Esophagus muscularis mucosa (tissue), 4 donors: ENCODE measurements at regions not wholly inside any gene's neighbourhood (a gene's known extent, or its start where the extent isn't known, plus 50 kb on each side); places are given as distances from the start of the nearest gene placed in this dataset.

Experiments
- DNase-seq: peaks from one replicate; pipeline ENCODE4 v3.0.0-alpha.2; 2017; ENCODE audit errors: extremely low spot score
- H3K27ac ChIP-seq, 4 donors: fragments of 200-600 bp; sonication (generic); replicated peaks in 1 of 4; 1 replicate in 3 of 4; 2 replicates in 1 of 4; pipeline ENCODE4 v1.5.1; 2016 to 2019; ENCODE audit warnings: mild to moderate bottlenecking in 1 of 4
- H3K27me3 ChIP-seq, 4 donors: fragments of 200-600 bp; sonication (generic); one replicate each; pipeline versions ENCODE4 v1.5.1 to v1.6.0; 2016 to 2019
- H3K36me3 ChIP-seq, 4 donors: fragments of 200-600 bp; sonication (generic); one replicate each; pipeline ENCODE4 v1.5.1; 2016 to 2019
- H3K4me1 ChIP-seq, 4 donors: fragments of 200-600 bp; sonication (generic); one replicate each; pipeline ENCODE4 v1.5.1; 2016 to 2019
- H3K4me3 ChIP-seq, 4 donors: fragments of 200-600 bp; sonication (generic); 1 replicate in 2 of 4; 2 replicates in 2 of 4; pipeline ENCODE4 v1.5.1; 2016 to 2019; ENCODE audit warnings: mild to moderate bottlenecking in 4 of 4, moderate library complexity in 1 of 4
- H3K9me3 ChIP-seq, 4 donors: fragments of 200-600 bp; sonication (generic); 1 replicate in 3 of 4; 2 replicates in 1 of 4; pipeline ENCODE4 v1.5.1; 2016 to 2019
- EP300 ChIP-seq: sonication (generic); formaldehyde crosslinking; IDR thresholded peaks from one replicate; pipeline ENCODE4 v1.6.1; 2017; ENCODE audit warnings: antibody characterized with exemption
- POLR2A ChIP-seq: fragments of 450-650 bp; IDR thresholded peaks from one replicate; pipeline ENCODE4 v1.6.1; 2017; ENCODE audit warnings: antibody characterized with exemption, moderate library complexity, mild to moderate bottlenecking, low read depth
- POLR2AphosphoS5 ChIP-seq, 2 donors: sonication (generic); formaldehyde crosslinking; IDR thresholded peaks; one replicate each; pipeline ENCODE4 v1.6.1; 2017; ENCODE audit warnings: antibody characterized with exemption in 2 of 2
- WGBS: methylation state at CpG from one replicate; pipeline ENCODE4 v1.1.5; 2018; 5-methylcytosine and 5-hydroxymethylcytosine counted together
- intact Hi-C: fragments of 100-400 bp; cut with DNase I; formaldehyde crosslinking; loops from one replicate; pipeline ENCODE4 v1.15.1; 2023
- TF ChIP-seq, protein P1 (sequence below), 3 experiments: fragments of 200-600 bp in 2 of 3; fragments of 450-650 bp in 1 of 3; sonication (generic) in 2 of 3; IDR thresholded peaks; one replicate each; pipeline ENCODE4 v1.5.1; 2017 to 2019; ENCODE audit warnings: antibody characterized with exemption in 3 of 3, mild to moderate bottlenecking in 2 of 3, moderate library complexity in 1 of 3

DNA sequence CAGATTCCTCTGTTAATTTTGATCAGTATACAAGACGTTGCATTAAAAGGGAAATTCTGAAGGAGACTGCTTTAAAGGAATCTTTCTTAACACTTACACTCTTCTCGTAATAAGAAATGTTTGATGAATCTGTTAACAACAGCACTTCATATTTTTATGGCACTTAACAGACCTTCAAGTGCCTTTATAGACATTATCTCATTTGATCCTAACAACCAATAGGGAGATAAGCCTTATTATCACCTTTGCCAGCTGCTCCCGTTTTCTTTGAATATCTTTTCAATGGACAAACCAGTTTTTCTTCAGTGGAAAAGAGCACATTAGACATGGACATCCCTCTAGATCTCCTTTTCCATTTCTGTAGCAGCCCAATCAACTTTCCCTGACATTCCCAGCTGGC, 653.0 kb upstream of the FAM98A start:
- Histone ChIP-seq H3K36me3 (no peaks in the 10 kb centered on the region), H3K27ac (no peak overlapping the region), H3K9me3 (no peaks in the 10 kb centered on the region), H3K4me1 (no peaks in the 10 kb centered on the region), H3K27me3 (no peaks in the 10 kb centered on the region), H3K4me3 (no peak overlapping the region)
- no peak for DNase-seq
- no peak for TF ChIP-seq POLR2A
- TF ChIP-seq POLR2AphosphoS5 (IDR thresholded peaks at IDR 0.05) = no peak
- TF ChIP-seq EP300 = no peak
- TF ChIP-seq, protein P1, sequence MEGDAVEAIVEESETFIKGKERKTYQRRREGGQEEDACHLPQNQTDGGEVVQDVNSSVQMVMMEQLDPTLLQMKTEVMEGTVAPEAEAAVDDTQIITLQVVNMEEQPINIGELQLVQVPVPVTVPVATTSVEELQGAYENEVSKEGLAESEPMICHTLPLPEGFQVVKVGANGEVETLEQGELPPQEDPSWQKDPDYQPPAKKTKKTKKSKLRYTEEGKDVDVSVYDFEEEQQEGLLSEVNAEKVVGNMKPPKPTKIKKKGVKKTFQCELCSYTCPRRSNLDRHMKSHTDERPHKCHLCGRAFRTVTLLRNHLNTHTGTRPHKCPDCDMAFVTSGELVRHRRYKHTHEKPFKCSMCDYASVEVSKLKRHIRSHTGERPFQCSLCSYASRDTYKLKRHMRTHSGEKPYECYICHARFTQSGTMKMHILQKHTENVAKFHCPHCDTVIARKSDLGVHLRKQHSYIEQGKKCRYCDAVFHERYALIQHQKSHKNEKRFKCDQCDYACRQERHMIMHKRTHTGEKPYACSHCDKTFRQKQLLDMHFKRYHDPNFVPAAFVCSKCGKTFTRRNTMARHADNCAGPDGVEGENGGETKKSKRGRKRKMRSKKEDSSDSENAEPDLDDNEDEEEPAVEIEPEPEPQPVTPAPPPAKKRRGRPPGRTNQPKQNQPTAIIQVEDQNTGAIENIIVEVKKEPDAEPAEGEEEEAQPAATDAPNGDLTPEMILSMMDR (IDR thresholded peaks at IDR 0.05) = no peak
- WGBS = 47% methylated on average over 3 of the region's 3 CpGs
- intact Hi-C loops = no loop called here

DNA sequence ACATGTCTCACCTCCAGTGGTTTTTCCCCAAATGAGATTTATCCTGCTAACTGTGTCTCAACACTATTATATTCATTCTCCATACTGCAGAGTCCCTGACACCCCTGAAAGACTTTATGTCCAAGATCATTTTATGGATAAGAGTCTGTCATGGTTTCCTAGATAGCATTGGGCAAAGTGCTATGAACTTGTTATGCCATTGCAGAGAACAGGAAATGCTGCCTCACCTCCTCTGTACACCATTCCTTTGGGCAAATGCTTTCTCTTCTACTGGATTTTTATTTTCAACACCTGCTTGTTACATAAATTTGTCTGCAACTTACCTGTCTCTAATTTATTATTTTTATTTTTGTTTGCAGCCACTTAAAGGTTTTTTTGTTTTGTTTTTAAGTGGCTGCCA, 652.5 kb upstream of the FAM98A start:
- Histone ChIP-seq H3K36me3 (no peaks in the 10 kb centered on the region), H3K4me1 (no peaks in the 10 kb centered on the region), H3K27ac (no peak overlapping the region), H3K4me3 (no peak overlapping the region), H3K27me3 (no peaks in the 10 kb centered on the region), H3K9me3 (no peaks in the 10 kb centered on the region)
- DNase-seq = no peak
- no peak for TF ChIP-seq POLR2A
- TF ChIP-seq, protein P1 (IDR thresholded peaks at IDR 0.05) = no peak
- no peak for TF ChIP-seq POLR2AphosphoS5 (IDR thresholded peaks at IDR 0.05)
- no peak for TF ChIP-seq EP300
- intact Hi-C loops = no loop called here

DNA sequence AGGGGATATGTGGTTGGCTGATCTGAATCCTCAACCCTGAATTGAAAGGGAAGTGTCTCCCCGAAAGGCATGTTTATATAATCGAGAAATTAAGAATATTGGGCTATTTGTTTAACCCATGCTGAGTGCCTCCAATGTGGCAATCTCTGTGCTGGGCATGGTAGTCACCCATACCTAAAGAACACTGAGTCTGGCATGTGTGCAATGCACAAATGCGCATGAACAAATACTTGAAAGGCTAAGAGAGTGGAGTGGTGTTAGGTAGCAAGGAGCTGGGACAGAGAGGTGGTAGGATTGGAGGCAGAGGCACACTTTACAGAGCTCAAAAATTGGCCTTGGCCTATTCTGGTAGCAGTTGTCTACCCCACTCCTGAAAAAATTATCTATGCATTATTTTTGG, 645.1 kb upstream of the FAM98A start:
- H3K27ac ChIP-seq = no peak overlapping the region
- 91% methylated on average over 3 of the region's 3 CpGs for WGBS
- H3K4me3 ChIP-seq = no peak overlapping the region
- H3K27me3 ChIP-seq = no peaks in the 10 kb centered on the region
- no peak for DNase-seq
- intact Hi-C loops = no loop called here
- peaks cover 0 to 8% (median 0%) of the 10 kb centered on the region in 4 donors for H3K4me1 ChIP-seq
- no peaks in the 10 kb centered on the region for H3K9me3 ChIP-seq
- H3K36me3 ChIP-seq = no peaks in the 10 kb centered on the region
- TF ChIP-seq POLR2A = no peak

DNA sequence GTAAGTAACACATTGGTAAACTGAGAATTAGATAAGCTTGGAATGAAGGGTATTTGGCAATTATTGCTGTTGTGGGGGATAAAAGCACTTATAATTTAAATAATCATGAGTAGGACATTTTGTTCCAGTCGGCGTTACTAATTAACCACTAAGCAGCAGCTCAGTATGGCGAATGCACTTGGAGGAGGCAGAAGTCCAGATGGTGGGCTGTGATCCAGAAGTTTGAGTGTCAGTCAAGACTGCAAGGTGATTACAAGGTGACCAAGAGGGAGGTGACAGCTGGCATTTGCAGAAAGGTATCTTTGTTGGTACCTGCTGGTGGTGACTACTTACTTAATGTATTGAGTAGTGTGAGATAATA, 643.6 kb upstream of the FAM98A start:
- no peaks in the 10 kb centered on the region for H3K36me3 ChIP-seq
- 48% methylated on average over 3 of the region's 3 CpGs for WGBS

DNA sequence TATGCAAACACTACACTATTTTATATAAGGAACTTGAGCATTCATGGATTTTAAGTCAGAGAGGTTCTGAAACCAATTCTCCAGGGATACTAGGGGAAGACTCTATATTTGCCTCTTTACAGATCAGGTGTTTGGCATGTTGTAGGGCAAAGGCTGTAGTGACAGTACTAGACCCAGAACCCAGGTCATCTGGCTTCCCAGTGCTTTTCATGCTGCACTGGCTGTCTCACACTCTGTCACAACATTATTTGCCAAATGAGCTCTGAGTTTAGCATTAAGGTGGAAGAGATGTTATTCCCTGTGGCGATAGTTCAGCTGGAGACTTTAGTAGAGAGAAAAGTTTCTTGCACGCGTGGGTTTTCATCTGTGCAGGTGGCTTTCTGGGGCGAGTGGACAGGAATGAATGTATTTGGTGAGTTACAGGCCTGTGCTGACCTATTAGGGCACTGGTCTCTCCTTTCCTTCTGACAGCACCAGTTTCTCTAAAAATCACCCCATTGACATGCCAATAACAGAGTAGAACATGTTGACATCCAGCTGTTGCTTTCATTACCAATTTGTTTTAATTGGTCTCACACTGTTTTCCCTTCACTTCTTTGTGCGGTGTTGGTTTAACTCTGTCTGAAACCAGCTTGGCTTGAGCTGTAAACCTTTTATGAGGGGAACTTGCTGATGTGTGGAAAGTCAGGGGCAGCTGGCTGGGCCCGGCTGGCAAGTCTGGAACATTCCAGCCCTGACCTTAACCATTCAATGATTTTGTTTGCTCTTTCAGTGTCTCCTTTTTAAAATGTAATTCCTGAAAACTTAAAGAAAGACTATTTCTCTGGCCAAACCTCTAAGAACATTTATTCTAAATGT, 643.0 kb upstream of the FAM98A start:
- Histone ChIP-seq H3K36me3 (no peaks in the 10 kb centered on the region), H3K27me3 (no peaks in the 10 kb centered on the region), H3K27ac (no peak overlapping the region), H3K9me3 (no peaks in the 10 kb centered on the region), H3K4me1 (peaks cover 0 to 8% (median 0%) of the 10 kb centered on the region in 4 donors), H3K4me3 (no peak overlapping the region)
- intact Hi-C loops = no loop called here
- DNase-seq = no peak
- 59% methylated on average over 6 of the region's 6 CpGs for WGBS
- TF ChIP-seq POLR2AphosphoS5 (IDR thresholded peaks at IDR 0.05) (no peak), POLR2A (no peak), EP300 (no peak)
- TF ChIP-seq, protein P1 (IDR thresholded peaks at IDR 0.05) = no peak

More for the DNA sequence above, 643.6 kb upstream of the FAM98A start:
- Histone ChIP-seq H3K27me3 (no peaks in the 10 kb centered on the region), H3K4me3 (no peak overlapping the region), H3K27ac (no peak overlapping the region), H3K9me3 (no peaks in the 10 kb centered on the region), H3K4me1 (peaks cover 0 to 8% (median 0%) of the 10 kb centered on the region in 4 donors)
- intact Hi-C loops = no loop called here
- no peak for TF ChIP-seq POLR2A
- TF ChIP-seq EP300 = no peak
- TF ChIP-seq, protein P1 (IDR thresholded peaks at IDR 0.05) = no peak
- TF ChIP-seq POLR2AphosphoS5 (IDR thresholded peaks at IDR 0.05) = no peak
- DNase-seq = no peak
